GM12864 (cell line): ENCODE measurements at regions not wholly inside any gene's neighbourhood (a gene's known extent, or its start where the extent isn't known, plus 50 kb on each side); places are given as distances from the start of the nearest gene placed in this dataset.

Experiments
- DNase-seq: peaks from one replicate; pipeline ENCODE4 v3.0.0-alpha.2; 2011; ENCODE audit warnings: low read depth
- H3K4me3 ChIP-seq: 2 replicates; pipeline ENCODE4 v1.5.1; 2011; ENCODE audit warnings: mild to moderate bottlenecking, low read depth, low read length, control low read depth
- TF ChIP-seq, protein P1 (sequence below): IDR thresholded peaks from 2 replicates; pipeline ENCODE4 v1.5.1; 2011; ENCODE audit warnings: low read depth, mild to moderate bottlenecking, moderate library complexity, low read length, control low read depth, inconsistent platforms; ENCODE audit errors: missing control alignments

DNA sequence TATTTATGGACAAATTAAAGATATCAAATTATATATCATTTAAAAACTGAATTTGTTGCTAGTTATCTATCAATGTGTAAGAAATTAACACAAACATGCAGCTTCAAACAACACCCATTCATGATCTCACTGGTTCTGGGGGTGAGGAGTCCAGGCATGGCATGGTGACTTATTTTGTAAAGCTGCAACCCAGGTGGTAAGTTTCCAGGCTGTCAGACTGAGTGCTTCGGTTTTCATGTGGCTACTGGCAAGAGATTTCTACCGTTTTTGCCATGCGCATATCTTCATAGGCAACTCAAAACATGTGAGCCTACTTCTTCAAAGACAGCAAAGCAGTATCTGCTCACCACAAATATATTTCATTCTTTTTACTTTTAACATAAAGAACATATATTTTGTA is 364.3 kb upstream of the BCHE start:
- TF ChIP-seq, protein P1, sequence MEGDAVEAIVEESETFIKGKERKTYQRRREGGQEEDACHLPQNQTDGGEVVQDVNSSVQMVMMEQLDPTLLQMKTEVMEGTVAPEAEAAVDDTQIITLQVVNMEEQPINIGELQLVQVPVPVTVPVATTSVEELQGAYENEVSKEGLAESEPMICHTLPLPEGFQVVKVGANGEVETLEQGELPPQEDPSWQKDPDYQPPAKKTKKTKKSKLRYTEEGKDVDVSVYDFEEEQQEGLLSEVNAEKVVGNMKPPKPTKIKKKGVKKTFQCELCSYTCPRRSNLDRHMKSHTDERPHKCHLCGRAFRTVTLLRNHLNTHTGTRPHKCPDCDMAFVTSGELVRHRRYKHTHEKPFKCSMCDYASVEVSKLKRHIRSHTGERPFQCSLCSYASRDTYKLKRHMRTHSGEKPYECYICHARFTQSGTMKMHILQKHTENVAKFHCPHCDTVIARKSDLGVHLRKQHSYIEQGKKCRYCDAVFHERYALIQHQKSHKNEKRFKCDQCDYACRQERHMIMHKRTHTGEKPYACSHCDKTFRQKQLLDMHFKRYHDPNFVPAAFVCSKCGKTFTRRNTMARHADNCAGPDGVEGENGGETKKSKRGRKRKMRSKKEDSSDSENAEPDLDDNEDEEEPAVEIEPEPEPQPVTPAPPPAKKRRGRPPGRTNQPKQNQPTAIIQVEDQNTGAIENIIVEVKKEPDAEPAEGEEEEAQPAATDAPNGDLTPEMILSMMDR: no peak
- no peak for DNase-seq
- no peak overlapping the region for H3K4me3 ChIP-seq

DNA sequence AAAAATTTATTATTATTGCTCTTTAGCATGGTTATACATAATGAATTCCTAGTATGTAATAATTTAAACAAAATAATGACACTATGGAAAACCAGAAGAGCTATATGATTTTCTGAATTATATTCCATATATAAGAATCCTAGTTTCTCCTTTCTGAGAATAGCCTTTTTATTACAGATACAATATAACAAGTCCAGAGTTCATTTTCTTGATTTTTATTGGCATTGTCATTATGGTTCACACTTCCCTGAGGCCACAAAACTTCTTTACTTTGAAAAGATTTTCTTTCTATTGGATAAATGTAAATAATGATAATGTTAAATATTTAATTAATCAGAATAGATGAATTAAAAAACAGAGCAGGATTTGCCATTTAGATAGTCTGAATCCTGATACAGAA is 362.3 kb upstream of the BCHE start:
- TF ChIP-seq, protein P1: no peak
- DNase-seq: no peak
- H3K4me3 ChIP-seq: no peak overlapping the region

DNA sequence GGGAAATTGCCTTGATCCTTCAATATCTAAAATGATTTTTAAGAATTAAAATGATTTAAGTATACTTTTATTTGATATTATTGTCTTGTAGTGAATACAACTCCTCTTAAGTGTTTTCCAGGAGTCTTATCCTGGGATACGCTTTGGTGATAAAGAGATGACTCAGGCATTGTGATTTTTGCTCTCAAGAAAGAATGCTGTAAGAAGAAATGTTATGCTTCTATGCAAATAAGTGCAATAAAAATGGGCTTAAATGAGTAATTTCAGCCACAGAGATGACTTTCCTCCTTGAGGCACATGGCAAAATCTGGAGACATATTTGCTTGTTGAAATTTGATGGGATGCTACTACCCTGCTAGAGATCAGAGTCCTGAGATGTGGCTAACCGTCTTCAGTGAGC is 358.6 kb upstream of the BCHE start:
- DNase-seq: no peak
- TF ChIP-seq, protein P1: no peak
- H3K4me3 ChIP-seq: no peak overlapping the region

DNA sequence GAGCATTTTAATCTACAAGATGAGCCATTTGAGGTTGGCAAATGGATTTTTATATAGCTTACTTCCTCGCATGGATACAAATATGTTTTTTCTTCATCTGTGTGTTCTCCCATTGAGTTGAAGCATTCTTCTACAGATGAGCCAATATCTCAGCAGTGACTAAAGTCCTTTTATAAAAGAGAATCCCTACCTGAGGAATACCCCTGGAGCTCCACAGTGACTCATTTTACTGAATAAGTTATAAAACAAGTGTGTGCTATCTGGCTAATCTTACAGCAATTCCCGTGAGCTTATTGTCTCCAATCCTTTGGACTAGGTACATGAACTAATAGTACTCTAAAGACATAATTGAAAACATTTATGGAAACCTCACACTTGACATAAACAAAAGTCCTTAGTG is 354.2 kb upstream of the BCHE start:
- no peak for DNase-seq
- no peak overlapping the region for H3K4me3 ChIP-seq
- TF ChIP-seq, protein P1: no peak

DNA sequence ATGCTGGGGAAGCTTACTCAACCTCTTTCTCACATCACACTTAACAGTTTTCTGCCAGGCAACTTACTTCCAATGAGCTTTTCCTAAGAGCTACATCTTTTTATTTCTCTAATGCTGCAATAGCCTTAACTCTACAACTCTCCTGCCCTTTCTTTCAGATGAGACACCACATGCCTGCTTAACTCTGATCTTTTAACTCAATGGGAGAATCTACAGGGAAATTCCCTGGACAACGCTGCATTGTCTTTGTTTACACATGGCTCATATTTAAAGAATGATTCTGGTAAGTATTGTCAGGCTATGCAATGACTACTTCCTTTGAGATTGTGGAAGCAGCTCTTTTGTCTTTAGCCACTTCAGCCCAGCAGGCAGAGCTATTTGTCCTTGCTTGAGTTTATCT is 353.1 kb upstream of the BCHE start:
- TF ChIP-seq, protein P1: no peak
- no peak for DNase-seq
- H3K4me3 ChIP-seq: no peak overlapping the region

DNA sequence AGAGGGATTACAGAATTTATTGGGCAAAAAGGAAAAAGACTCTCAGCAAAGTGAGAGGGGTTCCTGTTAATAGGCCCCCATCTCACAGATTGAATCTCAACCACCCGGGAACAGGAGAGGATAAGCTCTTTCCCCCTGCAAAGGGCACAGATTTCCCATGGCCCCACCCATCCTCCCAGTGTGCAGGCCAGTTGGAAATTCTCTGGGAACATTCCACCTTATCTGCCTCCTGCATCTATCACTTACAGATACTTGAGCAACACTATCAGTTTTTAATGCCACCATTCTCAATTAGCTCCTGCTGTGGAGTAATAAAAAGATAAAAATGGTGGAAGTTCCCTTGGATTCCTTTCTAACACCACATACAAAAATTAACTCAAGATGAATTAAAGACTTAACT is 350.0 kb upstream of the BCHE start:
- TF ChIP-seq, protein P1: no peak
- no peak for DNase-seq
- H3K4me3 ChIP-seq: no peak overlapping the region

DNA sequence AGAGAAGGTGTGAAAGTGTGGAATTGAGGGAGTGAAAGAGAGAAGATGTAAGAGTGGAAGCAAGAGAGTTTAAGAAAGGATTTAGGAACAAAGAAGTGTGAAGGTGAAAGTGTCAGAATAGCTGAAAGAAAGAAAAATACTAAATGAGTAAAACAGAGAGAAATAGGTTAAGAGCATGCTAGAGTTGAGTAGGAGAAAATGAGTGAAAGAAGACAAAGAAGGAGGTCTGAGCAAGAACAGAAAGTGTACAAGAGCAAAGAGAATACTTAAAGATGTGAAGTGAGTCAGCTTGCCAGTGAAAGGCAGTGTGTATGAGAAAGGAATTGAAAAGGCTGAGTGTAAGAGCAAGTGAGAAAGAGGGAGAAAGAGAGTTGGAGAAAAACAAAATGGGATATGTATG is 348.8 kb upstream of the BCHE start:
- no peak for DNase-seq
- TF ChIP-seq, protein P1: no peak
- no peak overlapping the region for H3K4me3 ChIP-seq
